HEK293T (cell line): ENCODE measurements at regions not wholly inside any gene's neighbourhood (a gene's known extent, or its start where the extent isn't known, plus 50 kb on each side); places are given as distances from the start of the nearest gene placed in this dataset.

Source experiments
- CTCF ChIA-PET: fragments of 350-600 bp; formaldehyde crosslinking; extraction: SDS; loops from one replicate; lab custom pipeline; 2021; ENCODE audit warnings: antibody characterized with exemption, inconsistent platforms; lab: Yijun Ruan, JAX
- POLR2A ChIA-PET: fragments of 350-600 bp; formaldehyde crosslinking; extraction: SDS; loops from one replicate; lab custom pipeline; 2020; ENCODE audit warnings: antibody characterized with exemption, inconsistent platforms; lab: Yijun Ruan, JAX
- DNase-seq: peaks from one replicate; pipeline ENCODE4 v3.0.0; 2012; ENCODE audit warnings: mixed read lengths; ENCODE audit errors: extremely low spot score
- ARNT ChIP-seq: fragments of 450-650 bp; IDR thresholded peaks from 2 replicates; pipeline ENCODE4 v1.6.1; 2017; ENCODE audit warnings: mild to moderate bottlenecking
- BHLHE40 ChIP-seq: fragments of 450-650 bp; IDR thresholded peaks from 2 replicates; pipeline ENCODE4 v1.6.1; 2016; ENCODE audit warnings: mild to moderate bottlenecking, moderate library complexity, borderline replicate concordance
- CTBP1 ChIP-seq: fragments of 450-650 bp; IDR thresholded peaks from 2 replicates; pipeline ENCODE4 v1.6.1; 2016; ENCODE audit warnings: borderline replicate concordance
- ELF4 ChIP-seq: fragments of 450-650 bp; IDR thresholded peaks from 2 replicates; pipeline ENCODE4 v1.6.1; 2017; ENCODE audit warnings: antibody characterized with exemption
- FOXA1 ChIP-seq: fragments of 450-650 bp; IDR thresholded peaks from 2 replicates; pipeline ENCODE4 v1.6.1; 2016; ENCODE audit warnings: mild to moderate bottlenecking
- FOXK2 ChIP-seq: fragments of 450-650 bp; IDR thresholded peaks from 2 replicates; pipeline ENCODE4 v1.6.1; 2016; ENCODE audit warnings: mild to moderate bottlenecking
- FOXM1 ChIP-seq: fragments of 450-650 bp; IDR thresholded peaks from 2 replicates; pipeline ENCODE4 v1.6.1; 2017; ENCODE audit warnings: mild to moderate bottlenecking, borderline replicate concordance
- HDGF ChIP-seq: fragments of 450-650 bp; IDR thresholded peaks from 2 replicates; pipeline ENCODE4 v1.6.1; 2017; ENCODE audit warnings: antibody characterized with exemption, borderline replicate concordance
- L3MBTL2 ChIP-seq: fragments of 450-650 bp; conservative IDR thresholded peaks from 2 replicates; pipeline ENCODE4 v1.6.1; 2016; ENCODE audit warnings: mild to moderate bottlenecking
- LEF1 ChIP-seq: fragments of 450-650 bp; IDR thresholded peaks from 2 replicates; pipeline ENCODE4 v1.6.1; 2017; ENCODE audit warnings: mild to moderate bottlenecking, borderline replicate concordance
- NFRKB ChIP-seq: fragments of 450-650 bp; IDR thresholded peaks from 2 replicates; pipeline ENCODE4 v1.6.1; 2016; ENCODE audit warnings: mild to moderate bottlenecking, moderate library complexity
- PKNOX1 ChIP-seq: fragments of 450-650 bp; IDR thresholded peaks from 2 replicates; pipeline ENCODE4 v1.6.1; 2016
- SP1 ChIP-seq: fragments of 450-650 bp; IDR thresholded peaks from 2 replicates; pipeline ENCODE4 v1.6.1; 2017
- SUZ12 ChIP-seq: fragments of 450-650 bp; IDR thresholded peaks from 2 replicates; pipeline ENCODE4 v1.6.1; 2016; ENCODE audit warnings: mild to moderate bottlenecking
- TARDBP ChIP-seq: fragments of 450-650 bp; IDR thresholded peaks from 2 replicates; pipeline ENCODE4 v1.6.1; 2016
- ZNF384 ChIP-seq: fragments of 450-650 bp; IDR thresholded peaks from 2 replicates; pipeline ENCODE4 v1.6.1; 2016

GRCh38 chr17:45656527-45657181, 127.5 kb upstream of the CRHR1 start:
- ChIA-PET CTCF (no interaction called here), POLR2A (interaction anchor here (1.6 kb wide), 1 partner anchor 12 kb away, joined by 3 read pairs; no protein-coding TSS in a partner anchor)
- DNase-seq, result no peak
- TF ChIP-seq ZNF384 (no peak), FOXM1 (no peak), L3MBTL2 (no peak), BHLHE40 (no peak), FOXA1 (no peak), ELF4 (no peak), ARNT (no peak), FOXK2 (no peak), SP1 (no peak), LEF1 (no peak), SUZ12 (no peak)

GRCh38 chr17:45660474-45660873, 123.6 kb upstream of the CRHR1 start:
- DNase-seq, result no peak
- ChIA-PET POLR2A (no interaction called here), CTCF (interaction anchor here (0.8 kb wide), 1 partner anchor 192 kb away, joined by 3 read pairs; no protein-coding TSS in a partner anchor)
- TF ChIP-seq LEF1 (no peak), TARDBP (no peak), FOXK2 (no peak), L3MBTL2 (no peak), NFRKB (no peak), ARNT (no peak), SP1 (no peak), ELF4 (no peak), ZNF384 (no peak), PKNOX1 (no peak), FOXM1 (no peak), FOXA1 (no peak), SUZ12 (no peak)

- ChIA-PET POLR2A (no interaction called here), CTCF (no interaction called here)
- no peak for DNase-seq
- TF ChIP-seq ARNT (no peak), FOXM1 (no peak), PKNOX1 (no peak), NFRKB (no peak)
Observed at GRCh38 chr17:45662432-45662831, 121.7 kb upstream of the CRHR1 start.

- ChIA-PET CTCF (no interaction called here), POLR2A (no interaction called here)
- TF ChIP-seq LEF1 (no peak), FOXA1 (no peak)
- no peak for DNase-seq
Observed at GRCh38 chr17:45663772-45664171, 120.3 kb upstream of the CRHR1 start.

- DNase-seq, result no peak
- CTCF ChIA-PET, result no interaction called here
- no peak for TF ChIP-seq L3MBTL2
- no peak for TF ChIP-seq FOXA1
- no peak for TF ChIP-seq ELF4
- no peak for TF ChIP-seq ZNF384
- no peak for TF ChIP-seq HDGF
Observed at GRCh38 chr17:45664921-45665320, 119.2 kb upstream of the CRHR1 start.

GRCh38 chr17:45666046-45666600, 118.0 kb upstream of the CRHR1 start:
- DNase-seq, result no peak
- ChIA-PET CTCF (interaction anchor here (0.5 to 1.2 kb wide), 6 partner anchors 12 to 180 kb away, joined by 3 read pairs; no protein-coding TSS in a partner anchor), POLR2A (interaction anchor here (0.9 kb wide), 1 partner anchor 9 kb away, joined by 3 read pairs; no protein-coding TSS in a partner anchor)
- TF ChIP-seq NFRKB, result no peak
- no peak for TF ChIP-seq FOXK2
- TF ChIP-seq SP1, result no peak

More at GRCh38 chr17:45664921-45665320, 119.2 kb upstream of the CRHR1 start:
- POLR2A ChIA-PET, result no interaction called here

- POLR2A ChIA-PET, result no interaction called here
- DNase-seq, result no peak
- no peak for TF ChIP-seq SUZ12
- no peak for TF ChIP-seq NFRKB
- no peak for TF ChIP-seq FOXA1
- TF ChIP-seq FOXM1, result no peak
- TF ChIP-seq CTBP1, result no peak
- TF ChIP-seq L3MBTL2, result no peak
- no peak for TF ChIP-seq ZNF384
- no peak for TF ChIP-seq TARDBP
- no peak for TF ChIP-seq ELF4
- no peak for TF ChIP-seq PKNOX1
- no peak for TF ChIP-seq ARNT
- CTCF ChIA-PET, result interaction anchor here (0.5 to 1.2 kb wide), 5 partner anchors 12 to 180 kb away, joined by 3 read pairs; no protein-coding TSS in a partner anchor
Observed at GRCh38 chr17:45666641-45667040, 117.5 kb upstream of the CRHR1 start.
